ENCODE measurements at regions not wholly inside any gene's neighbourhood (a gene's known extent, or its start where the extent isn't known, plus 50 kb on each side); places are given as distances from the start of the nearest gene placed in this dataset.

GRCh38 chr4:182113779-182114178 is 129.4 kb upstream of the TENM3 start:
- no peak for TF ChIP-seq CTCF (conservative IDR thresholded peaks at IDR 0.05; ENCODE audit: low read depth, low read length)
- no peak for DNase-seq (ENCODE audit: low read depth)
- no peak overlapping the region for H3K4me3 ChIP-seq (ENCODE audit: low read depth, low read length)

- no peak for DNase-seq (ENCODE audit: low read depth)
- no peak overlapping the region for H3K4me3 ChIP-seq (ENCODE audit: low read depth, low read length)
- TF ChIP-seq CTCF (conservative IDR thresholded peaks at IDR 0.05; ENCODE audit: low read depth, low read length), result no peak
These were observed 118.8 kb upstream of the TENM3 start for GRCh38 chr4:182124359-182124758.

GRCh38 chr4:182126096-182126495 is 117.1 kb upstream of the TENM3 start:
- TF ChIP-seq CTCF (conservative IDR thresholded peaks at IDR 0.05; ENCODE audit: low read depth, low read length), result no peak
- no peak overlapping the region for H3K4me3 ChIP-seq (ENCODE audit: low read depth, low read length)
- DNase-seq (ENCODE audit: low read depth), result no peak

GRCh38 chr4:182126603-182127002 is 116.6 kb upstream of the TENM3 start:
- H3K4me3 ChIP-seq (ENCODE audit: low read depth, low read length), result no peak overlapping the region
- DNase-seq (ENCODE audit: low read depth), result no peak
- no peak for TF ChIP-seq CTCF (conservative IDR thresholded peaks at IDR 0.05; ENCODE audit: low read depth, low read length)

GRCh38 chr4:182133033-182133432 is 110.2 kb upstream of the TENM3 start:
- TF ChIP-seq CTCF (conservative IDR thresholded peaks at IDR 0.05; ENCODE audit: low read depth, low read length), result no peak

GRCh38 chr4:182134261-182134660 is 108.9 kb upstream of the TENM3 start:
- no peak for DNase-seq (ENCODE audit: low read depth)
- TF ChIP-seq CTCF (conservative IDR thresholded peaks at IDR 0.05; ENCODE audit: low read depth, low read length), result no peak

More at GRCh38 chr4:182133033-182133432, 110.2 kb upstream of the TENM3 start:
- no peak overlapping the region for H3K4me3 ChIP-seq (ENCODE audit: low read depth, low read length)
- DNase-seq (ENCODE audit: low read depth), result no peak

GRCh38 chr4:182136201-182136600 is 107.0 kb upstream of the TENM3 start:
- TF ChIP-seq CTCF (conservative IDR thresholded peaks at IDR 0.05; ENCODE audit: low read depth, low read length), result no peak
- no peak overlapping the region for H3K4me3 ChIP-seq (ENCODE audit: low read depth, low read length)
- DNase-seq (ENCODE audit: low read depth), result no peak

More at GRCh38 chr4:182134261-182134660, 108.9 kb upstream of the TENM3 start:
- H3K4me3 ChIP-seq (ENCODE audit: low read depth, low read length), result no peak overlapping the region

Measured in epithelial cell of proximal tubule (primary cell).